ENCODE measurements at regions not wholly inside any gene's neighbourhood (a gene's known extent, or its start where the extent isn't known, plus 50 kb on each side); places are given as distances from the start of the nearest gene placed in this dataset.

DNA sequence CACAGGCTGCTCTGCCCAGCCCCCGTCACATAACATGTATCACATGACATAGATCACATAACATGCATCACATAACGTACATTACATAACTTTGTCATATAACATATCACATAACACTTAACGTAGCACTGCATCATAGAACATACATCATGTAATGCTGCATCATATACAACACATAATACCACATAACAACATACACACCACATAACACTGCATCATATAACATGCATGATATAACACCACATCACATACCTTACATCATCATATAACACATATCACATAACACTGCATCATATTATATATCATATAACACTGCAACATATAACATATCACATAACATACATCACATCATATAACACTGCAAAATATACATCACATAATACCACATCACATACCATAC, 83.8 kb downstream of the AXIN2 start:
- peaks cover 10% of the 10 kb centered on the region for H3K4me1 Mint-ChIP-seq
- no peak overlapping the region for H3K4me3 Mint-ChIP-seq
- DNase-seq = no peak
- CTCF ChIA-PET = no interaction called here
- peaks cover 4% of the 10 kb centered on the region for H3K9me3 Mint-ChIP-seq
- no peaks in the 10 kb centered on the region for H3K36me3 Mint-ChIP-seq
- H3K27me3 Mint-ChIP-seq = peaks cover 17% of the 10 kb centered on the region
- H3K27ac Mint-ChIP-seq = no peak overlapping the region

DNA sequence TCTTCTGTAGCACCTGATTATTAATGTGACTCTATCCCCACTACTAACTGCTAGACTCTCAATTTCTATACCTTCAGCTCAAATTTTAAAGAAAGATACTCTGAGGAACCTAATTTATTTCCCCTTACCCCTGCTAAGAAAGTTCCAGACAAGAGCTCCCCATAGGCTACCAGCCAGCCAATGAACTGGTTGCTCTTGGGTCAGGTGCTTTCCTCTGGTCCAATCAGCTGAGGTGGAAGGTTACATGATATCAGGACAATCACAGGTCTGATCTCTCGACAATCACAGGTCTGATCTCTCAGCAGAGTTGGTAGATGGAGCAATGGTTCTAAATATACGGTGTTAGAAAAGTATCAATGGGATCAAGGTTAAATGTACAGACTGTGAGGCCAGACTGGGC, 86.8 kb downstream of the AXIN2 start:
- H3K27me3 Mint-ChIP-seq = peaks cover 33% of the 10 kb centered on the region
- CTCF ChIA-PET = no interaction called here
- no peak overlapping the region for H3K4me3 Mint-ChIP-seq
- DNase-seq = no peak
- no peaks in the 10 kb centered on the region for H3K4me1 Mint-ChIP-seq
- no peaks in the 10 kb centered on the region for H3K36me3 Mint-ChIP-seq
- peaks cover 4% of the 10 kb centered on the region for H3K9me3 Mint-ChIP-seq
- H3K27ac Mint-ChIP-seq = no peak overlapping the region

DNA sequence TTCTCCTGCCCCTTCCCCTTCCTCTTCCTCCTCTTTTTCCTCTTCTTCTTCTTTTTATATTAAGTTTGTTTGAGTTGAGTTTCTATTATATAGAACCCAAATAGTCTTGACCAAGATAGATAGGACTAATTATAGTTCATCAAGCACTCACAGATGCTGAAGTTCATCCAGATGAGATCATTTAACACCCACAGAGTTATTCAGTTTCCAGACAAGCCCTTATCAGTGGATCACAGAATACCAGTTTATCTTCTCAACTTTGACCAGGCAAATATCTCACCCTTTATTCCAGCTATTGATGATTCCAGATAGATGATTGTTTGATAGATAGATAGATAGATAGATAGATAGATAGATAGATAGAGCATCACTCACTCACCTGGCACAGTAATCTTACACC, 87.5 kb downstream of the AXIN2 start:
- Mint-ChIP-seq H3K4me1 (no peaks in the 10 kb centered on the region), H3K27ac (no peak overlapping the region), H3K27me3 (peaks cover 33% of the 10 kb centered on the region), H3K9me3 (peaks cover 4% of the 10 kb centered on the region), H3K36me3 (no peaks in the 10 kb centered on the region), H3K4me3 (no peak overlapping the region)
- no peak for DNase-seq
- CTCF ChIA-PET = no interaction called here

DNA sequence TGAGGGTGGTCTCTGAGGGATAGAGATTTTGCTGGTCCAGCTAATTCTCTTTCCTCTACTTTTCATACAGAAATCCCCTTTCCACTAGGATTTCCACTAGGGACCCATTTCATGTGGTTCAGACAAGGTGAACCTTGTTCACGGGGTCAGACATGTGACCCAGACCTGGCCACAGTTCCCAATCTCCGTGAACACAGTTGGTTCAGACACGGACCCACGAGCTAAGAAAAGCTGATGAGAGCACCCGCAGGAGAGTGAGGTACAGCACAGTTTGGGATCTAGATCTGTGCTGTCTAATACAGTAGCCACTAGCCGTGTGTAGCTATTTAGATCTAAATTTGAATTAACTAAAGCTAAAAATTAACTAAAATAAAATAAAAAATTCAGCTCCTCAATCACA, 88.1 kb downstream of the AXIN2 start:
- Mint-ChIP-seq H3K27me3 (peaks cover 33% of the 10 kb centered on the region), H3K4me1 (no peaks in the 10 kb centered on the region), H3K36me3 (no peaks in the 10 kb centered on the region), H3K4me3 (no peak overlapping the region), H3K9me3 (peaks cover 4% of the 10 kb centered on the region), H3K27ac (no peak overlapping the region)
- no peak for DNase-seq
- CTCF ChIA-PET = interaction anchor here (0.8 kb wide), 1 partner anchor 42 kb away, joined by 3 read pairs; no protein-coding TSS in a partner anchor

DNA sequence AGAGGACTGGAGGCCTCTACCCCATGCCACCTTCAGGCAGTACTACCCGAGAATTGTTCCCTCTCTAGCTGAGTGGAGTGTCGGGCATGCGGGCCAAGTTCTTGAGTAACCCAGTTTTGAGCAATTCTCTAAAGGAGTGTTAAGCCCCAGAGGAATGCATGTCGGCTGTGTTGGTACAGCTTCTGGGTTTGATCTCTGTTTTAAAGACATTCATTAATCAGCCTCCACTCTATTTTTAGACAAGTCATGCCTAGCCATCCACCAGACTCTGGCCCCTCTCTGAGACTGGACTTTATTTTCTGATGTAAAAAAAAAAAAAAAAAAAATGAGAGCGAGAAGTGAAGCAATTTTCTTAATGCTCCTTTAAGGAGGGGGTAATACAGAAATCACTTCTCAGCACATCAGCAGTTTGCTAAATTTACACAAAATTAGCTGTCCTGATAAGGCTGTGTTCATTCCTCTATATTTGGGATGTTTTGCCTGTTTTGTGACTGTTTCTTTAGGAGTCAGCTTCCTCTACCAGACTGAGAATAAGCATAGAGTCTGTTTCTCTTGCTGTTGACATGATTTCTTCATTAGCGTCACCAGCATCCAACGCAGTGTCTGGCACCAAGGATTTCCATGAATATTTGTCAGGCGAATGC, 88.7 kb downstream of the AXIN2 start:
- Mint-ChIP-seq H3K27me3 (peaks cover 33% of the 10 kb centered on the region), H3K9me3 (peaks cover 4% of the 10 kb centered on the region), H3K27ac (no peak overlapping the region), H3K4me3 (no peak overlapping the region), H3K36me3 (no peaks in the 10 kb centered on the region), H3K4me1 (no peaks in the 10 kb centered on the region)
- DNase-seq = no peak
- CTCF ChIA-PET = interaction anchor here (0.8 kb wide), 1 partner anchor 42 kb away, joined by 3 read pairs; no protein-coding TSS in a partner anchor

DNA sequence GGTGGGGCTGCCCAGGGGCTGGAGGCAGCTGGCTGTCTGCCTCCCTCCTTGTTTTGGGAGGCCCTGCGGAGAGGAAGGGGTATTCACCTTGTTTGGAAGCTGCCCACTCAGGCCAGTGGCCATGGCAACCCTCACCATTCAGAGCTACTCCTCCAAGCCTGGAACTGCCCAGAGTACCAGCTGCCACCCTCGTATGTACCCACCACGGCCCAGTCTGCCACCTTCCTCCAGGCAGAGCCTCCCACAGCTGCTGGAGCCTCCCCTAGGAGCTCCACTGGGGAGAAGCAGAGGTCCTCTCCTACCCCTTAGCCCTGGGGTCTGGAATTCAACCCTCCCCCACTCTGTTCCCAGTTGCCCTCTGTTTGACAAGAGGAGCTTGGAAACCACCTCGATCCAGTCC, 90.7 kb downstream of the AXIN2 start:
- DNase-seq = no peak
- Mint-ChIP-seq H3K9me3 (no peaks in the 10 kb centered on the region), H3K27ac (no peak overlapping the region), H3K4me3 (no peak overlapping the region), H3K4me1 (peaks cover 2% of the 10 kb centered on the region), H3K36me3 (no peaks in the 10 kb centered on the region), H3K27me3 (peaks cover 33% of the 10 kb centered on the region)
- CTCF ChIA-PET = no interaction called here

DNA sequence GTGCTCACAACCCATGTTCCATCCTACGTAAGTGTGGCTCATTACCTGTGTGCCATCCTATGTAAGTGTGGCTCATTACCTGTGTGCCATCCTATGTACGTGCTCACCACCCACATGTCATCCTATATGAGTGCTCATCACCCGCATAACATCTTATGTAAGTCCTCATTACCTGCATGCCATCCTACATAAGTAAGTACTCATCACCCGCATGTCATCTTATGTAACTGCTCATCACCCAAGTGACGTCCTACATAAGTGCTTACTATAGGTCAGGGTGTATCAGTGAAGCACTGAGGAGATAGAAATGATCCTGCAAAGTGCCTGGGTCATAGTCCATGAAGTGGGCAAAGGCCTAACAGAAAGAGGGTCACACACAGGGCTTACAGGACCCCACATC, 93.1 kb downstream of the AXIN2 start:
- Mint-ChIP-seq H3K4me3 (no peak overlapping the region), H3K36me3 (no peaks in the 10 kb centered on the region), H3K9me3 (no peaks in the 10 kb centered on the region), H3K27me3 (peaks cover 26% of the 10 kb centered on the region), H3K4me1 (peaks cover 2% of the 10 kb centered on the region), H3K27ac (no peak overlapping the region)
- CTCF ChIA-PET = no interaction called here
- no peak for DNase-seq

DNA sequence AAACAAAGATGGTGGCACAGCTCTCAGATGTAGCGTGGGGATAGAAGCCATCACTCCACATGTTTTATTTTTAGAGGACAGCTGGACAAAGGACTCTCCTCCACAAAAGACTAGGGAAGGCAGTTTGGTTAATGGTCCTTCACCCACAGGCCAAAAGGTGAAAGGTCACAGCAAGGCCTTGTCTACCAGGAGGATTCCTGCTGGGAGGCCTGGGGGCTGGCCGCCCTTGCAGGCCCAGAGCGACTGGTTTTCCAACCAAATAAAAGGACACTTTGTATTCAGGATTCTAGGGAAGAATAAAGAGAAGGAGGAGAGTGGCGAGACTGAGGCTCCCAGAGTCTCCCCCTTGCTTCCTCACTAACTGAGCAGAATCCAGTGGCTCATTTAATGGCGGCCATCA, 94.3 kb downstream of the AXIN2 start:
- no peak overlapping the region for H3K27ac Mint-ChIP-seq
- no peak for DNase-seq
- CTCF ChIA-PET = no interaction called here
- no peak overlapping the region for H3K4me3 Mint-ChIP-seq
- peaks cover 27% of the 10 kb centered on the region for H3K27me3 Mint-ChIP-seq
- peaks cover 2% of the 10 kb centered on the region for H3K4me1 Mint-ChIP-seq
- H3K9me3 Mint-ChIP-seq = no peaks in the 10 kb centered on the region
- no peaks in the 10 kb centered on the region for H3K36me3 Mint-ChIP-seq

DNA sequence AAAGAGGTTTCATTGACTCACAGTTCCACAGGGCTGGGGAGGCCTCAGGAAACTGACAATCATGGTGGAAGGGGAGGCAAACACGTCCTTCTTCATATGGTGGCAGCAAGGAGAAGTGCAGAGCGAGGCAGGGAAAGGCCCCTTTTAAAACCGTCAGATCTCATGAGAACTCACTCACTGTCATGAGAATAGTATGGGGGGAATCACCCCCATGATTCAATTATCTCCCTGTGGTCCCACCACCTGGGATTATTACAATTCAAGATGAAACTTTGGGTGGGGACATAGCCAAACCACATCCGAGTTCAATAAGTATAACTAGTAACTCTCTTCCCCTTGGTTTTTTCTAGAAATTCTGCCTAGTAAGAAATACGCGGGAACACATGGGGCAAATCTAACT, 94.9 kb downstream of the AXIN2 start:
- H3K36me3 Mint-ChIP-seq = no peaks in the 10 kb centered on the region
- peaks cover 23% of the 10 kb centered on the region for H3K27me3 Mint-ChIP-seq
- no peak overlapping the region for H3K4me3 Mint-ChIP-seq
- CTCF ChIA-PET = no interaction called here
- H3K27ac Mint-ChIP-seq = no peak overlapping the region
- no peaks in the 10 kb centered on the region for H3K9me3 Mint-ChIP-seq
- H3K4me1 Mint-ChIP-seq = peaks cover 2% of the 10 kb centered on the region
- no peak for DNase-seq

DNA sequence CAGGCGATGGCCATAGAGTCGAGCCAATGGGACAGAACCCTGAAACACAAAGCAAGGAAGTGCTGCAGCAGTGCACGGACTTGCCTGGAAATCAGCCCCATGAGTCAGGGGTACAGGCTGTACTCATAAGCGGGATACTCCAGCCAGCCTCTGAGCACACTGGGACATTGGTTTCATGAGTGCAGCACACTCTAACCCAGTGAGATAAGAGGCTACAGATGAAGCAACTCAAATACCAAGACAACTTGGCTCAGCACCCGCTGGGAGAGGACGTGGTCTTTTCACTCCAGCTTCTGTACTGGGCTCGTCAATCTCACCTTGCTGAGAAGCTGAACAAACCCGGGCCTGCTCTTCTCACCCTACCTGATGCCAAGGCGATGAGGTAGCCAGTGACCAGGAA, 98.2 kb downstream of the AXIN2 start:
- CTCF ChIA-PET = no interaction called here

DNA sequence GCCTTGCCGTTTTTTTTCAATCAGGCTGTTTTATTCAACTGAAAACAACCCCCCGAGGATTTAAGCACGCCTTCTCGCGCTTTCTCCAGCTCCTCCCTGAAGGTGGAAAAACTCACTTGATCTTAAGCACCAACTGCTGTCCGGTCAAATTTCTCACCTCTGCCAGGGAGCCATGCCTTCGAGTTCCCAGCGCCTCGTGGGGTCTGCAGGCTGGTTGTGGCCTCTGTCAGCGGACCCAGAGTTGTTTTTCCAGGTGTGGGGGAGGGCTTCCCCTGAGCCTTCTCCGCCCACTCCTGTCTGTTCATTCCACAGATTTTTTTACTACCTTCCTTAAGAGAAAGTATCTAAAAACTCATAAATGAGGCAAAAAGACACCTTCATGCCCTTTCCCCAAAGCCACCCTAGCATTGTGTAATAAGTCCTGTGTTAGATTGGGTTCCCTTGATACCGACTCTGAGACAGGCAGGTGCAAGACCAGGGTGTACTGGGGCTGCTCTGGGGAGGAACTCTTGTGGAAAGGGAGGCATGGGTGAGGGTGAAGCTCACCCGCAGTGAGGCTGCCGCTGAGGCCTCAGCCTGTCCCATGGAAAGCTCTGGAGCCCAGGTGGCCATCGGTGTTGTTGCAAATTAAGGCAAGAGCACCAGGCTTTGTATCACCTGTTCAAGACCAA, 101.6 kb downstream of the AXIN2 start:
- no peak for DNase-seq
- CTCF ChIA-PET = interaction anchor here (0.8 kb wide), 1 partner anchor 225 kb away, joined by 3 read pairs; no protein-coding TSS in a partner anchor
- Mint-ChIP-seq H3K27me3 (peaks cover 42% of the 10 kb centered on the region), H3K9me3 (no peaks in the 10 kb centered on the region), H3K4me3 (no peak overlapping the region), H3K27ac (no peak overlapping the region), H3K4me1 (no peaks in the 10 kb centered on the region), H3K36me3 (no peaks in the 10 kb centered on the region)

More for the DNA sequence above, 98.2 kb downstream of the AXIN2 start:
- Mint-ChIP-seq H3K4me3 (no peak overlapping the region), H3K27me3 (peaks cover 28% of the 10 kb centered on the region), H3K4me1 (peaks cover 2% of the 10 kb centered on the region), H3K27ac (no peak overlapping the region), H3K36me3 (no peaks in the 10 kb centered on the region), H3K9me3 (no peaks in the 10 kb centered on the region)
- no peak for DNase-seq

DNA sequence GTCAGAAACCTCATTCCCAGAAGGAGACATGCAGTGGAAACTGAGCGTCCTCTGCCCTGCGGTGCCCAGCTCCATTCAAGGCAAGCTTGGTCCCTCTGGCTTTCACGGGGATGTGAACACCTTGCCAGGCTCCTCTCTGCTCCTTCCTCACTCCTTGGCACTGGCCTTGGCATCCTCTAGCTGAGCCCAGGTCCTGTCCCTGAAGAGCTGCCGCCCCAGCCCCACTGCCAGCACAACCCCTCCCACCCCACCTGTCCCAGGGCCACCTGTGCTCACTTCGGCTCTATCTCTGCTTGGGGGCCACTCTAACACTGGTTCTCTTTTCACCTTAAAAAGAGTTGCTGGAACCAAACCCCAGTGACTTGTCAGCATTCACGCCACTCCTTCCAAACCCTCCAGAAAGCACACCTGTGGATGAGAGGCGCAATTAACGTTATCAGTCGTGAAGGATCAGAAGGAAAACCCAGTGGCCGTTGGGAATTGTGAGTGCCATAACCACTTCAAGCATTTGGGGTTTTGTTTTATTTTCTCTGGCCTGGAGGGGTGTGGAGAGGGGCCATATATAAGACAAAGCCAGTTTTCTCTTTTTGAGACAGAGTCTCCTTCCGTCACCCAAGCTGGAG, 103.7 kb downstream of the AXIN2 start:
- Mint-ChIP-seq H3K4me3 (no peak overlapping the region), H3K27ac (no peak overlapping the region), H3K4me1 (no peaks in the 10 kb centered on the region), H3K9me3 (no peaks in the 10 kb centered on the region), H3K27me3 (peaks cover 38% of the 10 kb centered on the region), H3K36me3 (no peaks in the 10 kb centered on the region)
- DNase-seq = no peak
- CTCF ChIA-PET = no interaction called here

DNA sequence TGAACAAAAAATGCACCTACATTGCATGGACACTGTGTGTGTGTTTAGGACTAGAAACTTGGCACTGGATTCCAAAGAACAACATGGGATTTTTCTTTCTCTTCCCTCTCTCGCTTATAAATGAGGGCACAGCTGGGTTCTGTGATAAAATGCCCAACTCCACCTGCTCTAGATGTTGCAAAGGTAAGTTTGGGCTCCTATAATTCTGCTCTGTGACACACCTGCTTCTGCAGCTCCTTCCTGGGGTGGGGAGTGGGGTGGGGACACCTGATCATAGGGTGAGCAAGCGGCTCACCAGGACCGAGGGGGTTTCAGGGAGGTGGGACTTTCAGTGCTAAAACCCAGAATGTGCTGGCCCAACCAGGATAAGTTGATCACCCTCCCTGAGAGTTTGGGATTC, 104.3 kb downstream of the AXIN2 start:
- H3K9me3 Mint-ChIP-seq = no peaks in the 10 kb centered on the region
- peaks cover 38% of the 10 kb centered on the region for H3K27me3 Mint-ChIP-seq
- H3K27ac Mint-ChIP-seq = no peak overlapping the region
- no peaks in the 10 kb centered on the region for H3K36me3 Mint-ChIP-seq
- no peak overlapping the region for H3K4me3 Mint-ChIP-seq
- CTCF ChIA-PET = no interaction called here
- no peaks in the 10 kb centered on the region for H3K4me1 Mint-ChIP-seq
- no peak for DNase-seq

DNA sequence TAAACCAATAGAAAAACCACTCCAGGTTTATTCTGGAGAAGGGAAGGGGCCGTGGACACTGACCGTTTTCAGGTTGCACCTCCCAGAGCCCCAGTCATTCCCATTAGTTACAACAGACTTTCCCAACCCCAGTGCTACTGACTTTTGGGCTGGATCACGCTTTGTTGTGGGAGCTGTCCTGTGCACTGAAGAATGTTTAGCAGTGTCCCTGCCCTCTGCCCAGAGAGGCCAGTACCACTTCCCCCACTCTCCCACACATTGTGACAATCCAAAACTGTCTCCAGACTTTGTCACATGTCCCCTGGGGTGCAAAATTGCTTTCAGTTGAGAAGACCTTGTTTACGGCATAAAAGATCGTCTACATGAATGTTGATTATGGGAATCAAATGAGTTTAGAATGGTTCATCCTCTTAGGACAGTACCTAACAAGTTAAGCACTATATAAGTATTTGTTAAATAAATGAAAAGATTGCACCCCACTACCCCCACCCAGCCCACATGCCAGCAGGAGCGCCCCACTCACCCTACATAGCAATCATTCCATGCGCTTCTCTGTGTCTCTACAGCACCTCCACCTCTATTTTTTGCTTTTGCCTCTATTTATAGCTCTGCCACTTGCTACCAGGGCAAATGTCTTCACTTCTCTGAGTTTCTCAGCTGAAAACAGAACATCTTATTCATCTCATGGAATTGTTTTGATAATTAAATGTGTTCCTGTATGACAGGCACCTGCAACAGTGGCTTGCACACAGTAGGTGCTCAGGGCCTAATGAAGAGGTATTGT, 104.9 kb downstream of the AXIN2 start:
- Mint-ChIP-seq H3K4me3 (no peak overlapping the region), H3K36me3 (no peaks in the 10 kb centered on the region), H3K4me1 (no peaks in the 10 kb centered on the region), H3K27ac (no peak overlapping the region), H3K27me3 (peaks cover 38% of the 10 kb centered on the region), H3K9me3 (no peaks in the 10 kb centered on the region)
- CTCF ChIA-PET = interaction anchor here (0.6 to 1.6 kb wide), 6 partner anchors 10 to 338 kb away, joined by 3 to 8 read pairs (median 3); no protein-coding TSS in a partner anchor
- DNase-seq = no peak
